ENCODE measurements at regions not wholly inside any gene's neighbourhood (a gene's known extent, or its start where the extent isn't known, plus 50 kb on each side); places are given as distances from the start of the nearest gene placed in this dataset.

- Histone ChIP-seq H3K9me3 (ENCODE audit: control insufficient read depth in 1 of 2, insufficient read depth in 1 of 2, low read depth in 1 of 2, low read length in 2 of 2) (peaks cover 7 to 10% of the 10 kb centered on the region in 2 experiments; a peak in 2 of 4 replicates), H3K4me3 (replicated peaks in 1 of 2; ENCODE audit: low read depth in 1 of 2, low read length in 2 of 2) (no peak overlapping the region), H2AFZ (ENCODE audit: low read depth, low read length, poor library complexity, severe bottlenecking) (no peak overlapping the region), H4K20me1 (ENCODE audit: insufficient read depth) (no peaks in the 10 kb centered on the region), H3K27me3 (ENCODE audit: insufficient read depth, low read length) (no peaks in the 10 kb centered on the region), H3K79me2 (ENCODE audit: insufficient read depth, low read length) (no peaks in the 10 kb centered on the region), H3K9me2 (ENCODE audit: insufficient read depth) (no peaks in the 10 kb centered on the region), H3K27ac (ENCODE audit: low read depth, low read length) (no peak overlapping the region), H3K4me2 (ENCODE audit: low read length) (no peak overlapping the region), H3K36me3 (ENCODE audit: control insufficient read depth in 1 of 2, insufficient read depth in 2 of 2, low read length in 2 of 2) (no peaks in the 10 kb centered on the region), H3K4me1 (ENCODE audit: control insufficient read depth in 1 of 2, insufficient read depth in 2 of 2, low read length in 2 of 2) (no peaks in the 10 kb centered on the region), H3K9ac (ENCODE audit: low read length) (no peak overlapping the region)
- ATAC-seq: no peak
- ChIA-PET CTCF (no interaction called here), RAD21 (ENCODE audit: low non-redundant PET in 1 of 2, low total read pairs in 2 of 2, uncharacterized antibody in 2 of 2, unreplicated experiment in 2 of 2) (no interaction called here), POLR2A (no interaction called here)
- DNase-seq (ENCODE audit: low read depth, low spot score): no peak
- intact Hi-C loops (cut with micrococcal nuclease): no loop called here
- BruUV-seq (replicated peaks): no TSS peak
- TF ChIP-seq MAX (IDR thresholded peaks at IDR 0.05) (no peak), CTCF (IDR thresholded peaks at IDR 0.05 in 2 of 3, conservative IDR thresholded peaks at IDR 0.05 in 1 of 3; ENCODE audit: borderline replicate concordance in 1 of 3, insufficient read depth in 1 of 3, low read depth in 2 of 3, low read length in 2 of 3) (no peak), POLR2AphosphoS5 (IDR thresholded peaks at IDR 0.05; ENCODE audit: low read depth, low read length) (no peak), REST (IDR thresholded peaks at IDR 0.05; ENCODE audit: low read depth) (no peak), RAD21 (IDR thresholded peaks at IDR 0.05; ENCODE audit: low read depth) (no peak), FOSL1 (IDR thresholded peaks at IDR 0.05; ENCODE audit: low read depth) (no peak), TCF7L2 (IDR thresholded peaks at IDR 0.05; ENCODE audit: borderline replicate concordance, extremely low read depth, insufficient read depth, insufficient read length) (no peak), ZFX (IDR thresholded peaks at IDR 0.05) (no peak), CEBPB (IDR thresholded peaks at IDR 0.05; ENCODE audit: low read depth) (no peak), EZH2phosphoT487 (IDR thresholded peaks at IDR 0.05; ENCODE audit: borderline replicate concordance) (no peak), ZNF274 (IDR thresholded peaks at IDR 0.05; ENCODE audit: low read depth, low read length) (no peak), POLR2A (IDR thresholded peaks at IDR 0.05; ENCODE audit: borderline replicate concordance, extremely low read depth, insufficient read depth, insufficient read length) (no peak), EZH2 (IDR thresholded peaks at IDR 0.05) (no peak), JUND (IDR thresholded peaks at IDR 0.05) (no peak), CBX3 (IDR thresholded peaks at IDR 0.05; ENCODE audit: low read depth) (no peak), ATF3 (IDR thresholded peaks at IDR 0.05) (no peak), SRF (IDR thresholded peaks at IDR 0.05; ENCODE audit: low read depth) (no peak), EGR1 (IDR thresholded peaks at IDR 0.05; ENCODE audit: low read depth) (no peak)
Measured at GRCh38 chr13:107715496-107715895, 499.8 kb downstream of the LIG4 start.
